Stimulated activated CD4-positive, alpha-beta T cell treated with anti-CD3 and anti-CD28 coated beads, Interleukin-12 subunit alpha, Interleukin-12 subunit beta, amount 100 ng/mL, for 48 hours (primary cell): ENCODE measurements at regions not wholly inside any gene's neighbourhood (a gene's known extent, or its start where the extent isn't known, plus 50 kb on each side); places are given as distances from the start of the nearest gene placed in this dataset.

Source experiments
- DNase-seq, 3 donors: peaks; one replicate each; pipeline ENCODE4 v3.0.0-alpha.2; 2020; ENCODE audit warnings: low read depth in 2 of 3, low spot score in 1 of 3

DNA sequence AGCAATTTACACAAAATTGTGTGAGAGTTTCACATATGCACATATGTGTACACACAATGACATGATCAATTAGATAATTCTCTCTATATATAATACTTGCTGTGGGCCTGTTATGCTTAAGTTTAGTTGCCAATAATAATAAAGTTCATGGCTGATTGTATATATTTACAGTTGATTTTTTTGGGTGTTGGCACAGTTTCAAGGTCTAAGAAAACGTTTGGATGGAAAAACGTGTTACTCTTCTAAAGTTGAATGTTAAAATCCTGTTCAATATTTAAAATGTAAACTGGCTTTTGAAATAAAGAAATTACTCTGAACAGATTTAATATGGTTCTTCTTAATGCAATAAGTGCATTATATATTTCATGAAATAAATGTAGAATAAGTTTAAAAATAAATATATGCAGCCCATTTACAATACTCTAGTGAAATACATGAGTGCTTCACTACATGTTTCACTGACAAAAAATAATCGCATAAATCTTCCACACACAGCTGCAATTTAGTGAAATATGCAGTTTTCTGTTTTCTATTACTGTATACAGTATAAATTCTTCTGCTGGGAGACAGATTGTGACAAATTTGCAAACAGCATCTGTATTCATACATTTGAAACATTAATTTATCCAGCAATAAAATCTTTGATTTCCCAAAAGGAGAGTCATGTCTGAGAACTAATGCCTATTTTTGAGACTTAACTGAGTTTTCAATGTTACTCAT, 586.9 kb upstream of the KLHL1 start:
- DNase-seq = no peak

DNA sequence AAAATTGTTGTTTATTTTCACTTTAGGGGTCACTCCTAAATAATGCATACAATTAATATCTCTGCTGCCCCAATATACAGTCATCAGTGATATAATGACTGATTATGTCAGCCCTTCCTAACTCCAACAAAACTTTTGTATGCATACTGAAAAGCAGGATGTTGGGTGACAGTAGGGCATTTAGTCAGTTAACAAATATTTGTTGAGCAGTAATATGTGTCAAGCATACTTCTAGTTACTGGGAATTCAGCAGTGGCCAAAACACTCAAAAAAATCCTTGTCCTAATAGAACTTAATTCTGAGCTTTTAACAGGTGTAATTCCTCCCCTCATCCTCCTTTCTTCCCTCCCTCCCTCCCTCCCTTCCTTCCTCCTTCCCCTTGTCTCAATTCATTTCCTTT, 560.7 kb upstream of the KLHL1 start:
- DNase-seq = no peak

DNA sequence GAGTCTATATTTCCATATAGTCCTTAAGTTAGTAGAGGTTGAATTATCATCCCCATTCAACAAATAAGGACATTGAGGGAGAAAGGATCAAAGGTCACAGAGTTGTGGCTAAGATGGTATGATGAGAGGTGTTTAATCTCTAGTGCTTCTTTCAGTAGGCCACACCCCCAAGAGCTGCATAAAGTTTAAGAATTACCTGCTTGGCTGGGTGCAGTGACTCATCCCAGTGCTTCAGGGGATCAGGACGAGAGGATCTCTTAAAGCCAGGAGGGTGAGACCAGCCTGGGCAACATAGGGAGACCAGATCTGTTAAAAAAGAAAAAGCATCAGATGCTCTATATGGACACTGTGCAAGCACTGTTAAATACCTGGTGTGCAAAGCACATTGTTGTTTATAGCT, 560.0 kb upstream of the KLHL1 start:
- no peak for DNase-seq

DNA sequence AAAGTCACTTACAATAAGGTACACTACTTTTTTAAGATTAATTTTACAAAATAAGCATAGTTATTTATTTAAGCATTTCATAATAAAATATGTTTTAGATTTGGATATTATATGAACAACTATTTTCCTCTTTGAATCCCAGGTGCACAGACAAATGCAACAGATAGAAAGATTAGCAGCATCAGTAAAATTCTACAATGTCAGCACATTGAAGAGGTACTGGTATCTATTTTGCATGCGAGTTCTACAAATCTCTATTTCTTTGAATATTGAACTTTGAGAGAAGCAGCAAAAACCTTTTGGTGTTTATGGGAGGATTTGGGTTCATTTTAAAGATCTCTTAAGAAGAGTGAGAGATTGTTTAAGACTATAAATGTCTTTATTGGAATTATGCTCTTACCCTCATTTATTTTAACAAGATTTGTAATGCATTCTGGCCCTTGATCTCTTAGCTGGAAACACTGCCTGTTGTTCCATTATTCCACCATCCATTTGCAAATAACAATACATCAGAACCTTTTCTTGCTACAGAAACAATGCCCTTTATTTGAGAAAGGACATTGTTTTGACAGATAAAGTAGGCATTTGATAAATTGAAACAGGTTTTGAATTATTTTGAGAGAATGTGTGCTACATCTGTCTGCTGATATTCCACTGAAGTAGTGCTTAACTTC, 558.8 kb upstream of the KLHL1 start:
- DNase-seq = no peak

DNA sequence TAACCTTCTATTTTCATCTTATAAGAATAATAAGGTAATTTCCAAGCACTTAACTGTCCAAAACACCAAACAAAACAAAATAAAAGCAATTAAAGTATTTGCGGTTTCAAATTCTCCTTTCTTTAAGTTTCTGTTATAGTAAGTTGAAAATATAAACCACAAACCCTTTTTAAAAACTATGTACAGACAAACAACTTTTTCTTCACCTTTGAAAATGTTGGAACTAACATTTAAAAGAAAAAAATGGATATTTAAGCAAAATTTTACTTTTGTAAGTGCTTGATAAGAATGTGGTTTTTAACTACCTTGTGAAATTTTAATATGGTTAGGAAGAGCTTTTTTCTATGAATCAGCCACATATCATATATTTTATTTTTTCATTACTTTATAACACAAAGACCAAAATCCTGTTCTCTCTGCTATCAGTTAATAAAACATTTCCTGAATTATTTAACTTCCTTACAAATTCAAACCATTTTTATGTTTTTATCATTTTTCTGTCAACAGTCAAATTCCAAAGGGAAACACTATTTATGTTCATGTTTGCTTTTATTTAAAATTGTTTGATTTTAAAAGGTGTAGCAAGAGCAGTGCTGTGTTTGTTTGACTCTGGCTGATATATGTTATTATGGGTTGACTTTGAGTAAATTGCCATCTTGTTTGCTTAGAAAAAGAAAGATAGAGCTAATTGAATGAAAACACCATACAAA, 554.1 kb upstream of the KLHL1 start:
- DNase-seq = no peak

DNA sequence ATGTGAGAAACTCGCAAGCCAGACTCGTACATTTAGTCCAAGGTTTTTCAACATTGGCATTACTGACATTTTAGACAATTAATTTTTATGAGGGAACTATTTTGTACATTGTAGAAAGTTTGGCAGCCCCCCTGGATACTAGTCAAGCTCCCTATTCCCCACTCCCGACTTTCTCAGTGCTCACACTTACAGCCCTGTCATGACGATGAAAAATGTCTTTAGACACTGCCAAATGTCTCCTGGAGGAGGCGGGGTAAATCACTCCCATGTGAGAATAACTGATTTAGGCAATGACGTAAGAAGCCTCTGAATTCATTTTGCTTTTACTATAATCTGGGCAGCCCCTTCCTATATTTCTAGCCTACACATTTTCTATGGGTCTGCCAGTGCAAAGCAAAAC, 535.8 kb upstream of the KLHL1 start:
- DNase-seq = no peak

DNA sequence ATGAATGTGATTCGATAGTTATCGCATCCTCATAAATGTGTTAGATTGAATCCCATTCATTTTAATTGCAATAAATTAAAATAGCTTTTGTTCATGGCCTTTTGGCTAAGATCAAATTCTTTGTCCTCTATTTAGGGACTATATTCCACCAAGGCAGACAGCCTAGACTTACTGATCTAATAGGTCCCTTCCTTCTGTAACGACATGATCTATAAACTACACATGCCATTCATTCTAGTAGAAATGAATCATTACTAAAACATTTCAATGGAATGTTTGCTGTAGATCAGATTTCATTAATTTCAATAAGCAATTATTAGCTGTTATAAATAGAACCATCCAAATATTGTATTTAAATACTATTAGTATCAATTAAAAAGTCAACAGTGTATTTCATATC, 526.6 kb upstream of the KLHL1 start:
- DNase-seq = no peak

DNA sequence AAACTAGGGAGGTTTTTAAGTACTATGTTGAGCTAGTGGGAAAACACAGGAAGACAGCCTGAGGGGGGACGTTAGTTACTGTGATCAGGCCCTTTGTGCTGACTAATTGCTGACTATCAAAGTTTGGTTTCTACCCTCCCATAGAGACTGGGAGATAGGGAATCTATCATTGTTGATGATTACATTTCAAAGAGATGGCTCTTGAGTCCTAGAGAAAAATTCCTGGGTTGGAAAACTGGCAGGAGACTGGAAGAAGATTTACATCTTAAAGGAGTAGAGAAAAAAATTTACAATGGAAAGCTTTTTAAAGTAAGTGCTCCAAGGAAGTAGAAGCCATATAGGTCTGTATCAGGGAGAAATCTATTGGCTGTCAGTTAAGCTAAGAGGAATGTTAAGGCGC, 522.0 kb upstream of the KLHL1 start:
- no peak for DNase-seq

DNA sequence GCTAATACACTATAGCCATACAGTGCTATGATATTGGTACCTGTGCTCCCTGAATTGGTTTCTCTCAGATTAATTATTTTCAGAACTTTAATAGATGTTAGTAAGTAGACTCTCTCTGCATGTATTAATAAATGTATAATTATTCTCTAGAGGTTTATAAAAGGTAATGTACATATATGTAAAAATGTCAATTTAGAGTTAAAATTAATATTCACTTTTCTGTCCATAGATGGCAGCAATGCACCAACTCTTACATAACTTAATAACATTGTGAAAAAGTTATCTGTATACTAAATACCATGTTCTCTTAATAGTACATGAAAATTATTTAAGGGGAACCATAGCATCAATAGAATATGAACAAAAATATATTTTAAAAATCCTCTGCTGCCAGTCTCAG, 515.0 kb upstream of the KLHL1 start:
- DNase-seq = no peak

DNA sequence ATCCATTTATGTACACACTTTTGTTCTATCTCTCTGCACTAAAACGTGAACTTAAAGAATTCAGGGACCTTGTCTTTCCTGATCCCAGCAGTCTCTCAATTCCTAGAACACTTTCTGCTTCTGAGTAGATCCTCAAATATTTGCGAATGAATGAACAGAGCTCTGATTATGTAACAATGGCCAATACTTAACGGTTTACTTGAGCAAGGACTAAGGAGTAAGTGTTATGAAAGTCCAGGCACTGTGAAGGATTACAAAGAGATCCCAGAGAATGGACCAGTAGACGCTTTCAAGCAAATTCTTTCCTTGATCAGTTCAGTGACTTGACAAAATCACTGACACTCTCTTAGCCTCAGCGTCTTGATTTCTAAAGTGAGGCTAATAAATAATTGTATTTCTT, 514.5 kb upstream of the KLHL1 start:
- no peak for DNase-seq

DNA sequence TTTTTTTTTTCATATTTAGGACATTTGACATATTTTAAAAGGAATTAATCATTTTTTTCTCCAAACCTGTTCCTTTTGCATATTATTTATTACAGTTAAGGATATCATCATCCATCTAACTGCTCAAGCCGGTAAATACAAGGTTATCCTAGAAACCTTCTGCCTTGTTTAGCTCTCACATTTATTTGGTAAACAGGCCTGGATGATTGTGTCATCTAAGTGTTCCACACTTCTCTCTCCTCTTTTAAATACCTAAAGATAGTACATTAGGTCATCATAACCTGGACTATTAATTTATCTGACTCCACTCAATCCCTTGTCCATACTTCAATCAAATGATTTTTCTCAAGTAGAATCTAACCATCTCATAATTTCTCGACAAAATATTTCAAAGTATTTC, 511.7 kb upstream of the KLHL1 start:
- DNase-seq = no peak

DNA sequence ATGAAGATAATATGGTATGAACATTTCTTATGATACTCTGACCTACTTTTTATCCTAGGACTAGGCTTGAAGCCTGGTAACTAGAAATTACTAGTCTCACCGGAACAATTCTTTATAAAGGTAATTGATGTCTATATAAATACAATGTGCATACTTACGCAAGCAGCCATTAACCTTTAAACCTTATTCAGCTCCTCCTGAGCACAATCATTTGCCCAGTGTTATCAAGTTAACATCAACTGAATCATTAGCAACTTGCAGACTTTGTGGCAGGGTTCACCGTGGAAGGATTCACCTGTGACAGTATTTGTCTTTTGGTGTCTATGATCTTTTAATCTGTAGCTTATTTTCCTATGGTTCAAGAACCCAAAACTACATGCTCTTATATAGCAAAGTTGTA, 508.6 kb upstream of the KLHL1 start:
- DNase-seq = no peak

DNA sequence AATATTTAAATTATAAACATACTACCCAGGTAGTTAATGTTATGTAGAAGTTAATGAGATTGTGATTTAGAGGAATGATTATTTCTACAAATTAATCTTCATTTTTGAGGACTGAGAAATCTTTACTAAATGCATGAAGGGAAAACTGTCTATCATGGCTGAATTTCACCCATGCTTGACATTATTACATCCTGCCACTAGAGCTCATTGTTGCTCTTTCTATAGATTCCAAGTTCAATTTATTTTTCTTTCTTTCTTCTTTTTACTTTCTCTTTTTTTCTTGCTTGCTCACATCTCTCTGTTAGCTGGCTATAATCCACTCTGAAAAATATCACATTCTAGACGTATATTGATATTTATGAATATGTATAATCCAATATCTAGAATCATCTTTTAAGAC, 505.0 kb upstream of the KLHL1 start:
- DNase-seq = no peak

DNA sequence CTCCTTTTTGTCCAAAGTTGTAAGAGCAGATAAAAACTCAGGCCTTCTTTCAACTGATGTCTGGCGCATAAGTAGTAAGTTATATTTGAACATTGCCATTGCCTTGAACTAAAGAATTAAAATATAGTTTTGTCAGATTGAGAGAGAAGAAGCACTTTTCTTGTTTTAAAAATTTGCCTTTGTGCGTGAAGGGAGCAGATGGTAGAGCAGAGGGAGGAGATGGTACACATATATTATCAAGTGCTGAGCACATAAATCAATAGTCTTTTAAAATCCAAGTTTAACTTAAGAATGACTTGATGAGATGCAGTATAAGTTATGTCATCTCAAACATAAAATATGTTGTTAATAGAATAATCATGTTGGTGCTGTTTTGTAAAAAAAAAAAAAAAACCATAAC, 504.6 kb upstream of the KLHL1 start:
- DNase-seq = no peak

DNA sequence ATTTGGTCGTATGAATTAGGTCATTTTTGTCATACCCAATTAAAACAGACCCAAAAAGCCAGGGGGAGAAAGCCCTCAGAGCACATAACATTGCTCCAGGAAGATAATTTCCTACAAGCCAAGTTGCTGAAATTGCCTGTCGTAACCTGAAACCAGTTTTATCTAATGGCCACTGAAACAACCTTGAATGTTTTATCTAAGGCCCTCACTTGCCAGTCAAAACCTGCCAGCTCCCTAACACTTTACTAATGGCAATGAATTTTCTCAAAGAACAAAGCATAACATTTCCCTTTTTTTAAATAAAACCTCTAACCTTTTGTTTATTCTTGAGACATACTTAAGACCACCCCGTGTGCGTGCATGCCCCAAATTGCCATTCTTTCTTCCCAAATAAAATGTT, 496.2 kb upstream of the KLHL1 start:
- DNase-seq = no peak

DNA sequence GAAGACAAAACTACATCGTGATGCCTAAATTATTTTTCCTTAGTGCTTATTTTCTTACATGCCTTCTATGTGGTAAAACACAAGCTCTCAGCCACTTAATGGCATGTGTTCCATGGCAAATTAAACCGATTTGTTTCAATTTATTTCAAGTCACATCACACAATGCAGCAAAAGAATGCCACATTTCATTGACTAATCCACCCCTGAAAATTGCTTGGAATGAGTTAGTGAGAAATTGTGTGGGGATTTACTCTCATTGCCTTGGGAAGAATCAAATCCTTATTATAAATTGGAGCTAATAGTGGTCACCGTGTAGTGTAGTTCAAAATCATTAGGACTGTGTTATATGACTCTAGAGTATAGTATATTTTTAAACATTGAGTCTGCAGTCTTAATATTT, 485.5 kb upstream of the KLHL1 start:
- DNase-seq = no peak

DNA sequence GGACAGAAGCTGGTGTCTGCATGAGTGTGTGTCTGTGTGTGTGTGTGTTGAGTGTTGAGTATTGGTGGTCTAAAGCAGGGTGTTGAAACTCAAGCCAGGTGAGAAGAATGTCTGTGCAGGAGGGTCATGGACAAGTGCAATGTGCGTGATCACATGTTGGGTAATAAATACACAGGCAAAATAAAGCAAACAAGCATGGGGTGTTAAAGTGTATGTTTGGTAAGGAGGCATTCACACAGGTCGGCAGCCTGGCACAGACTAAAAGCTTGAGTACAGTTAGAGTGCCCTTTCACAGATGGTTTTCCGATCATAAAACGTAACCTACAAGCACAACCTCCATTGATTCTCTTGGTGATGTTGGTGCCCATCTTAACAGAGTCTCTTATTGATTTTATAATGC, 476.9 kb upstream of the KLHL1 start:
- DNase-seq = no peak

DNA sequence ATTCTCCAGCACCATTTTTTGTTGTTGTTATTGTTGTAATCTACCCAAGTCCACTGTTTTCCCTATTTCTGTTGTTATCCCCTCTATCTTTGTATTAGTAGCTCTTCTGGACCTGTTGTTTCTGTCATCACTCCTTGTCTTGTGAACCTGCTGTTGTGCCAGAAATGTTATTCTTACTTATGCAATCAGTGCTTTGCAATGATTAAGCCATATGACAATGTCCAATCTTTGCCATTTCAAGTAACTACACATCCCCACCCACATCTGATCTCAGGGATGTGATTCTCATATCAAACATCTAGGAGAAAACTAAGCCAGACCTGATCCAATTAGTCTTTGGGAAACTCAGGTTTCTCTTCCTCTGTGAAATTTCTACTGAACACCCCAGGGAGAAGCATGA, 472.6 kb upstream of the KLHL1 start:
- no peak for DNase-seq

DNA sequence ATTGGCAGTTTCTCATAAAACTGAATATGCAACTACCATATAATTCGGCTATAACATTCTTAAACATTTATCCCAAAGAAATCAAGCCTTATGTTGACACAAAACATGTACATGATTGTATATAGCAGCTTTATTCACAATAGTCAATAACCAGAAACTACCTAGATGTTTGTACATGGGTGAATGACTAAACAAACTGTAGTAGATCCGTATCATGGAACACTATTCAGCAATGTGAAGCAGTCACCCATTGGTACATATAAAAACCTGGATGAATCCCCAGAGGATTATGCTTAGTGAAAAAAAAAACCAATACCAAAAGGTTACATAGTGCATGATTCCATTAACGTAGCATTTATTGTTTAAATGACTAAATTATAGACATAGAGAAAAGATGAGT, 471.7 kb upstream of the KLHL1 start:
- DNase-seq = no peak

DNA sequence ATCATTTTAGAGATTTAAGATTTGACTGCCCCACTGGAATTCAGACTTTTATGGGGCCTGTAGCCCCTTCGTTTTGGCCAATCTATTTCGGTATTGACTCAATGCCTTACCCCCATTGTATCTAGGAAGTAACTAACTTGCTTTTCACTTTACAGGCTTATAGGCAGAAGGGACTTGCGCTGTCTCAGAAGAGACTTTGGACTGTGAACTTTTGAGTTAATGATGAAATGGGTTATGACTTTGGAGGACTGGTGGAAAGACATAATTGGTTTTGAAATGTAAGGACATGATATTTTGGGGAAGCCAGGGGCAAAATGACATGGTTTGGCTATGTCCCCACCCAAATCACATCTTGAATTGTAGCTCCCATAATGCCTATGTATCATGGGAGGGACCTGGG, 463.0 kb upstream of the KLHL1 start:
- DNase-seq = no peak

DNA sequence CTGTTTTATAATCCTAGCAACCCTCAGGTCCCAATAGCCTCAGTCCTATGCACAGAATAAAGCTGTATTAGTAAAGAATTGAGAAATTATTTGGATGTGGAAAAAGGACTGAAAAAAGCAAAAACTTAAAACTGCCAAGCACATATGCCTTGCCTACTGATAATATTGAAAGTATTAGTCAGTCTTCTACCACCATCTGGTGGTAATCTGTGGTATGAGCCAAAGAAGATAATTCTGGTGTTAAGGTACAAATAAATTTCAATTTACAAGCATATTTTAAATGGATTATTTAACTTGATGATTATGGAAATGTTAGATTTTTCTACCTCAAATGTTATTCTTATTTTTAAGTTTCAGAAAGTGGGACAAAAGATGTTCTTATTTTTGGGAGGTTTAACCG, 460.3 kb upstream of the KLHL1 start:
- DNase-seq = peak in 1 of 3 donors; percentile 11

DNA sequence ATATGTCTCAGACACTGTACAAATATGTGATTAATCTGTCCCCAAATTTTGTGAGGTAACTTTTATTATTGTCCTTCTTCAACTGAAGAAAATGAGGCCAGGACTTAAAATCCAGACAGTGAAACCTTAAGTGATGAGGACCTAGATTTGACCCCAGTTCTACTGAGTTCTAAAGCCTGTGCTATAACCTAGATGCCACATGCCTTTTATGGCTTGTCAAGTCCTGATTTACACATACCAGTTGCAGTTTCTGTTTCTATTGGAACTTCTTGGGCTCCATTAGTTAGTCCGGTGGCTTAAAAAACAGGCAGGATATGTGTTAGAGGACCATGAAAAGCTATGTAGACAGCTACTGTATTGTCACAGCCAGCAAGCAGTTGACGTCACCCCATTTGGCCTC, 436.5 kb upstream of the KLHL1 start:
- no peak for DNase-seq

DNA sequence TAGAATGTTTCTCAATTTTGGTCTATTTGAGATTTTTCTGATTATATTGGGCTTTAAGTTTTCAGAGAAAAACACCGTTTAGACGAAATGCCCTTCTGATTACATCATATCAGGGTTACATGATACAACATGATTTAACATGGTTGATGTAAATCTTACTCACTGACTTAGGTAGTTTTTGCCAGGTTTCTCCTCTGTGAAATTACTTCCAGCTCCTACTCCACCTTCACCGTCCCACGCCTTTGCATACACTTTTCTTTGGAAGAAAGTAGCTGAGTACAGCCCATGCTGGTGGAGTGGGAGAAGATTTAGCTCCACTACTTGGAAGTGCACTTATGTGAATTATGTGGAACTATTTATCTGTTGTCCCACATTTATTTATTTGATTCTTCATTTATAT, 433.2 kb upstream of the KLHL1 start:
- no peak for DNase-seq
